Tibial artery (tissue), 4 donors: ENCODE measurements at regions not wholly inside any gene's neighbourhood (a gene's known extent, or its start where the extent isn't known, plus 50 kb on each side); places are given as distances from the start of the nearest gene placed in this dataset.

Source experiments
- DNase-seq, 2 donors: peaks; one replicate each; pipeline ENCODE4 v3.0.0-alpha.2; 2019
- H3K27ac ChIP-seq, 2 donors: fragments of 200-600 bp; sonication (generic) in 1 of 2; 1 replicate in 1 of 2; 2 replicates in 1 of 2; pipeline ENCODE4 v1.5.1; 2018 to 2019; ENCODE audit warnings: mild to moderate bottlenecking in 1 of 2
- H3K27me3 ChIP-seq, 2 donors: fragments of 200-600 bp; sonication (generic) in 1 of 2; one replicate each; pipeline versions ENCODE4 v1.5.1 to v1.6.0; 2016 to 2019
- H3K36me3 ChIP-seq, 3 donors: fragments of 200-600 bp; sonication (generic) in 2 of 3; one replicate each; pipeline ENCODE4 v1.5.1; 2016 to 2019; ENCODE audit warnings: mild to moderate bottlenecking in 2 of 3
- H3K4me1 ChIP-seq, 4 donors: fragments of 200-600 bp; sonication (generic) in 2 of 4; 1 replicate in 3 of 4; 2 replicates in 1 of 4; pipeline ENCODE4 v1.5.1; 2016 to 2019
- H3K4me3 ChIP-seq, 2 donors: fragments of 200-600 bp; sonication (generic) in 1 of 2; 1 replicate in 1 of 2; 2 replicates in 1 of 2; pipeline ENCODE4 v1.5.1; 2018 to 2019; ENCODE audit warnings: mild to moderate bottlenecking in 2 of 2
- H3K9me3 ChIP-seq, 3 donors: fragments of 200-600 bp; sonication (generic) in 1 of 3; one replicate each; pipeline ENCODE4 v1.5.1; 2016 to 2019
- intact Hi-C: fragments of 100-400 bp; cut with DNase I; formaldehyde crosslinking; loops from one replicate; pipeline ENCODE4 v1.15.0; 2023; ENCODE audit warnings: low total_unique reads
- TF ChIP-seq, protein P1 (sequence below), 2 experiments: fragments of 200-600 bp in 1 of 2; fragments of 450-650 bp in 1 of 2; IDR thresholded peaks; one replicate each; pipeline ENCODE4 v1.5.1; 2017 to 2019; ENCODE audit warnings: antibody characterized with exemption in 2 of 2, mild to moderate bottlenecking in 1 of 2, moderate library complexity in 1 of 2

DNA sequence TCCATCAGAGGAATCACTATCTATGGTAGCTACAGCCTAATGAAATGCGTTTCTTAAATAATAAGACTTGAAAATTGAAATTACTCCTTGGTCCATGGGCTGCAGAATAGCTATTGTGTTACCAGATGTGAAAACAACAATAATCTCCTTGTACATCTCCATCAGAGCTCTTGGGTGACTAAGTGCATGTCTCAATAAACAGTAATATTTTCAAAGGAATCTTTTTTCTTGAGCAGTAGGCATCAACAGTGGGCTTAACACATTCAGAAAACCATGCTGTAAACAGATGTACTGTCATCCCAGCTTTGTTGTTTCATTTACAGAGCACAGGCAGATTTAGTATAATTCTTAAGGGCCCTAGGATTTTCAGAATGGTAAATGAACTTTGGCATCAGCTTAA is 67.3 kb downstream of the GLUD2 start:
- no peak for DNase-seq
- Histone ChIP-seq H3K9me3 (no peaks in the 10 kb centered on the region), H3K27me3 (no peaks in the 10 kb centered on the region), H3K4me1 (no peaks in the 10 kb centered on the region), H3K4me3 (no peak overlapping the region), H3K27ac (no peak overlapping the region), H3K36me3 (no peaks in the 10 kb centered on the region)
- intact Hi-C loops = loop anchor here (5.0 kb wide), 1 partner anchor 408 kb away; no protein-coding TSS in a partner anchor
- TF ChIP-seq, protein P1, sequence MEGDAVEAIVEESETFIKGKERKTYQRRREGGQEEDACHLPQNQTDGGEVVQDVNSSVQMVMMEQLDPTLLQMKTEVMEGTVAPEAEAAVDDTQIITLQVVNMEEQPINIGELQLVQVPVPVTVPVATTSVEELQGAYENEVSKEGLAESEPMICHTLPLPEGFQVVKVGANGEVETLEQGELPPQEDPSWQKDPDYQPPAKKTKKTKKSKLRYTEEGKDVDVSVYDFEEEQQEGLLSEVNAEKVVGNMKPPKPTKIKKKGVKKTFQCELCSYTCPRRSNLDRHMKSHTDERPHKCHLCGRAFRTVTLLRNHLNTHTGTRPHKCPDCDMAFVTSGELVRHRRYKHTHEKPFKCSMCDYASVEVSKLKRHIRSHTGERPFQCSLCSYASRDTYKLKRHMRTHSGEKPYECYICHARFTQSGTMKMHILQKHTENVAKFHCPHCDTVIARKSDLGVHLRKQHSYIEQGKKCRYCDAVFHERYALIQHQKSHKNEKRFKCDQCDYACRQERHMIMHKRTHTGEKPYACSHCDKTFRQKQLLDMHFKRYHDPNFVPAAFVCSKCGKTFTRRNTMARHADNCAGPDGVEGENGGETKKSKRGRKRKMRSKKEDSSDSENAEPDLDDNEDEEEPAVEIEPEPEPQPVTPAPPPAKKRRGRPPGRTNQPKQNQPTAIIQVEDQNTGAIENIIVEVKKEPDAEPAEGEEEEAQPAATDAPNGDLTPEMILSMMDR (IDR thresholded peaks at IDR 0.05) = no peak

DNA sequence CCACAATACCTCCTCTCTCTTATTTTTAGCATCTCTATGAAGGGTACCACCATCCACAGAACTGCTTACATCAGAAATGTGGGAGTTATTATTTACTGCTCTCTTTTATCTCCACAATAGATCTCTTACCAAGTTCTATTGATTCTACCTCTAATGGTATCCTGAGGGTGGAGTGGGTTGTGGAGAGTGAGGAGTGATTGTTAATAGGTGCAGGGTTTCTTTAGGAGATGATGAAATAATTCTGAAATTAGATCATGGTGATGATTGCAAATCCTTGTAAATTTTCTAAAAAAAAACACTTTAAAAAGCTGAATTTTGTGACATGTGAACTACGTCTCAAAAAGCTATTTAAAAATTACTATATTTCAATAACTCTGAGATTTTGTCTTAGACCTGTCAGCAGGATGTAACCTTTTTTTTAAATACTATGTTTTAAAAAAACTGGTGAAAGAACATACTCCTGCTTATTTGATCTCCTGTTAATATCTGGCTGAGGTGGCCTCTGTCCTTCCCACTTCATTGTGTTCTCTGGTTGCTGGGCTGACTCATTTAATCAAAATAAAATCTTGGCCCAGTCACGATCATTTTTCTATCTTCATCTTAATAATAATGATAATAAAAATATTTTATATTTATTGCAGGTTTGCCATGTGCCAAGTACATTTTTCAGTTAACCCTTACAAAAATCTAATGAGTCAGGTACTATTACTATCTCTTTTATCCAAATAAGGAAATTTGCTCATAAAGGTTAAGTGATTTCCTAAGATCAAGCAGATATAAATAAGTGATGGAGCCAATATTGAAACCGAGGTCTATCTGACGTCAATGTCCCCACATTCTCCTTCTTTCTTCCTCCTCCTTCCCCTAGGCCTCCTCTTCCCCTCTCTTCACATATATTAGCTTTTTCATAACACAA is 73.5 kb downstream of the GLUD2 start:
- H3K36me3 ChIP-seq = no peaks in the 10 kb centered on the region
- H3K9me3 ChIP-seq = no peaks in the 10 kb centered on the region
- H3K27ac ChIP-seq = no peak overlapping the region
- intact Hi-C loops = no loop called here
- TF ChIP-seq, protein P1 (IDR thresholded peaks at IDR 0.05) = no peak
- DNase-seq = no peak
- H3K4me3 ChIP-seq = no peak overlapping the region
- H3K27me3 ChIP-seq = no peaks in the 10 kb centered on the region
- H3K4me1 ChIP-seq = no peaks in the 10 kb centered on the region

DNA sequence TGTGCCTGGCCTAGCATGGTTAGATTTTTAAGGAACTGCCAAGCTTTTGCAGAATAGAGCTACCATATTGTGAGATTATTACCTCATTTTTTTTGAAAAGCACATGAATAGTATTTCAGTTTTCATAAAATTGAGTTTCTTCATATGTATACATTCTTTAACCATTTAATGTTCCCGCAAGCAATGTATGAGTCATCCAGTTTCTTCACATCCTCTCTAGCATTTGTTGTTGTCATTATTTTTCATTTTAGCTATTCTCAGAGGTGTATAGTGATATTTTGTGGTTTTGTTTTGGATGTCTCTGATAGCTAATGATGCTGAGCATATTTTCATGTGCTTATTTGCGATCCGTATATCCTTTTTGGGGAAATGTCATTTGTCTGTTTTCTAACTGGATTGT is 74.9 kb downstream of the GLUD2 start:
- intact Hi-C loops = no loop called here
- TF ChIP-seq, protein P1 (IDR thresholded peaks at IDR 0.05) = no peak

DNA sequence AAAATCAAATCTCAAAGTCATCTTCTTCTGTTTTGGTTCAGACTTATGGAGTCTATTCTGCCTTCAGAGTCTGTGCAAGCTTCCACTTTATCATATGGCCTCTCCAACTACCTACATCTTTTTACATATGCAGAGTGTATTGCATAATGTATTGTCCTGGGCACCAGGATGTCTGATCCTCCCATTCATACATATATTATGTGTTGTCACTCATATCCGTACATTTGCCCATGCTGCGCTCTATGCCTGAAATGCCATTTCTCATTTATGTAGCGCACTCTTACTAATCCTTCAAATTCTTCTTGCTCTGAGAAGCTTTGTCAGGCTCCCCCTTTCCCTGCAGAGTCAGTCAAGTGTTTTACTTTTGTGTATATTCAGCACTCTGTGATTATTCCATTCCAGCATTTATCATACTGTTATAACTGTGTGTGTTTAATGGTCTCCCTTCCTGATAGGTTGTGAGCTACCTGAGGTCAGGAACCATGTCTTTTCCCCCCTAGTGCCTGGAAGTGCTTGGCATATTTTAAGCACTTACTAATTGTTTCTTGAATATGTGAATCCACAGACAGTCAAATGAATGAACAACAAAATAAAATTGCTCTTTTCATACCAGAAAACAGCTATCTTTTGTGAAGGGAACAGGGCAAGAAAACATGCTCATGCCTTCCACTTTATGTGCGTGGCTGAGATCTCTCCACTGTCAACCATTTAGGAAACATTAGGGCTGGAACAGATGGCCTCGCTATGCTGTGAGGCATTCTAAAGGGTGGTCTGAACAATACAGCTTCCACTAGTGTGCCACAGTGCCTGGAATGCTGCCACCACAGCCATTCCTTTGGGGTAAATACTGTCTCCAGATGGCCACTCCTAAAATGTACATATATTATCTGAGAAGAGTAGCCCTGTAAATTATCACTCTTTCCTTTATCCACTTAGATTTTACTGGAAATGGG is 81.8 kb downstream of the GLUD2 start:
- no peaks in the 10 kb centered on the region for H3K27me3 ChIP-seq
- H3K4me1 ChIP-seq = no peaks in the 10 kb centered on the region
- intact Hi-C loops = no loop called here
- no peak overlapping the region for H3K4me3 ChIP-seq
- H3K36me3 ChIP-seq = no peaks in the 10 kb centered on the region
- TF ChIP-seq, protein P1 (IDR thresholded peaks at IDR 0.05) = no peak
- H3K27ac ChIP-seq = no peak overlapping the region
- DNase-seq = no peak
- no peaks in the 10 kb centered on the region for H3K9me3 ChIP-seq

More for the DNA sequence above, 74.9 kb downstream of the GLUD2 start:
- Histone ChIP-seq H3K9me3 (no peaks in the 10 kb centered on the region), H3K36me3 (no peaks in the 10 kb centered on the region), H3K4me1 (no peaks in the 10 kb centered on the region), H3K27me3 (no peaks in the 10 kb centered on the region), H3K27ac (no peak overlapping the region), H3K4me3 (no peak overlapping the region)
- DNase-seq = no peak

DNA sequence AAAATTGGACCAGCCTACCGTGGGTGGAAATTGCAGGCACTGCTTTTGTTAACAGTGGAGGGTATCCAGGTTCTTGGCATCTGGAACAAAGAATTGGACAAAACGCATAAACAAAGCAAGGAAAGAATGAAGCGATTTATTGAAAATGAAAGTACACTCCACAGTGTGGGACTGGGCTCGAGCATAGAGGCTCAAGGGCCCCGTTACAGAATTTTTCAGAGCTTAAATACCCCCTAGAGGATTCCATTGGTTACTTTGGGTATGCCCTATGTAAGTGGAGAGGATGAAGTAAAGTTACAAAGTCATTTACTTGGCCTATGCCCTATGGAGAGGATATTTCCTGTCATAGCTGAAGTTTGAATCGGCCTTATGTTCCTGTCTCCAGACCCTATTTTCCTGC is 85.3 kb downstream of the GLUD2 start:
- no peaks in the 10 kb centered on the region for H3K36me3 ChIP-seq
- intact Hi-C loops = no loop called here
- TF ChIP-seq, protein P1 (IDR thresholded peaks at IDR 0.05) = no peak

More for the DNA sequence above, 85.3 kb downstream of the GLUD2 start:
- Histone ChIP-seq H3K9me3 (no peaks in the 10 kb centered on the region), H3K4me3 (no peak overlapping the region), H3K27me3 (no peaks in the 10 kb centered on the region), H3K4me1 (no peaks in the 10 kb centered on the region), H3K27ac (no peak overlapping the region)
- no peak for DNase-seq
